H1 (cell line): ENCODE measurements at regions not wholly inside any gene's neighbourhood (a gene's known extent, or its start where the extent isn't known, plus 50 kb on each side); places are given as distances from the start of the nearest gene placed in this dataset.

Experiments
- CTCF ChIA-PET: fragments of 300-600 bp; sonication (Branson Sonifier 250); formaldehyde crosslinking; loops from one replicate; lab custom pipeline; 2021; ENCODE audit not compliant: partially characterized antibody; lab: Charles Lee
- POLR2A ChIA-PET: fragments of 300-600 bp; sonication (Branson Sonifier 250); formaldehyde crosslinking; loops from one replicate; lab custom pipeline; 2021; ENCODE audit warnings: inconsistent platforms; ENCODE audit not compliant: partially characterized antibody; lab: Charles Lee
- DNase-seq, 2 experiments: peaks; one replicate each; pipeline versions ENCODE4 v3.0.0 to v3.0.0-alpha.2; 2010 to 2022; ENCODE audit warnings: low spot score in 2 of 2, low read depth in 1 of 2, mixed read lengths in 1 of 2
- FAIRE-seq: peaks from 2 replicates; lab custom pipeline; 2011; peaks lifted over from hg19 to GRCh38; lab: Jason Lieb, UNC
- H2AFZ ChIP-seq: 2 replicates; pipeline ENCODE4 v1.8.1; 2012; ENCODE audit warnings: low read length, inconsistent platforms
- H2AK5ac ChIP-seq: 2 replicates; pipeline ENCODE4 v1.6.1; 2013; ENCODE audit warnings: low read depth, low read length
- H2BK120ac ChIP-seq: replicated peaks from 2 replicates; pipeline ENCODE3; 2013; ENCODE audit warnings: low read depth, low read length, inconsistent platforms
- H2BK12ac ChIP-seq: 2 replicates; pipeline ENCODE4 v1.6.1; 2013; ENCODE audit warnings: low read depth, low read length
- H2BK15ac ChIP-seq: 2 replicates; pipeline ENCODE4 v1.6.1; 2013; ENCODE audit warnings: low read length
- H2BK20ac ChIP-seq: 2 replicates; pipeline ENCODE4 v1.6.1; 2013; ENCODE audit warnings: low read length
- H2BK5ac ChIP-seq: 2 replicates; pipeline ENCODE4 v1.6.1; 2013; ENCODE audit warnings: low read depth, low read length
- H3K14ac ChIP-seq: 2 replicates; pipeline ENCODE4 v1.6.1; 2013; ENCODE audit warnings: inconsistent platforms; ENCODE audit not compliant: insufficient read length
- H3K18ac ChIP-seq: 2 replicates; pipeline ENCODE4 v1.6.1; 2013; ENCODE audit warnings: low read length; ENCODE audit errors: extremely low read depth
- H3K23ac ChIP-seq: 2 replicates; pipeline ENCODE4 v1.6.1; 2013; ENCODE audit warnings: inconsistent platforms; ENCODE audit not compliant: insufficient read length
- H3K23me2 ChIP-seq: 2 replicates; pipeline ENCODE4 v1.6.1; 2013; ENCODE audit warnings: low read depth, low read length
- H3K27ac ChIP-seq: 2 replicates; pipeline ENCODE4 v1.6.1; 2011; ENCODE audit warnings: low read depth, low read length, inconsistent platforms
- H3K27me3 ChIP-seq, 4 experiments: replicated peaks in 1 of 4; 1 replicate in 1 of 4; 2 replicates in 3 of 4; pipeline versions ENCODE4 v1.6.1 to v1.8.1; 2011 to 2013; ENCODE audit warnings: low read length in 3 of 4, mild to moderate bottlenecking in 3 of 4, inconsistent platforms in 2 of 4, mixed read lengths in 2 of 4, moderate library complexity in 1 of 4; ENCODE audit not compliant: control insufficient read depth in 3 of 4, insufficient read depth in 3 of 4; ENCODE audit errors: extremely low read depth in 1 of 4
- H3K36me3 ChIP-seq, 4 experiments: 2 replicates each; pipeline versions ENCODE4 v1.6.1 to v1.8.1; 2011 to 2013; ENCODE audit warnings: mild to moderate bottlenecking in 4 of 4, low read length in 3 of 4, moderate library complexity in 2 of 4, control low read depth in 1 of 4, inconsistent platforms in 1 of 4; ENCODE audit not compliant: insufficient read depth in 4 of 4, control insufficient read depth in 2 of 4
- H3K4ac ChIP-seq: replicated peaks from 2 replicates; pipeline ENCODE3; 2013; ENCODE audit warnings: low read length, low read depth, mixed read lengths, inconsistent platforms; ENCODE audit not compliant: insufficient read length
- H3K4me1 ChIP-seq, 4 experiments: replicated peaks in 1 of 4; 1 replicate in 1 of 4; 2 replicates in 3 of 4; pipeline versions ENCODE4 v1.6.1 to v1.8.1; 2011 to 2013; ENCODE audit warnings: low read length in 3 of 4, inconsistent platforms in 2 of 4, mixed read lengths in 1 of 4; ENCODE audit not compliant: insufficient read depth in 4 of 4, control insufficient read depth in 3 of 4
- H3K4me2 ChIP-seq, 2 experiments: 2 replicates each; pipeline versions ENCODE4 v1.6.1 to v1.8.1; 2011 to 2013; ENCODE audit warnings: low read depth in 2 of 2, low read length in 2 of 2, control low read depth in 1 of 2, inconsistent platforms in 1 of 2, mild to moderate bottlenecking in 1 of 2; ENCODE audit not compliant: insufficient read depth in 1 of 2
- H3K4me3 ChIP-seq, 4 experiments: fragments of 200-600, 300-600 bp in 1 of 4; sonication (generic), shearing (Covaris generic), sonication (Bioruptor Twin) in 1 of 4; 2 replicates each; pipeline versions ENCODE4 v1.5.1 to v1.8.1; 2011 to 2016; ENCODE audit warnings: low read length in 4 of 4, low read depth in 3 of 4, control low read depth in 2 of 4, inconsistent platforms in 2 of 4, mild to moderate bottlenecking in 2 of 4, mixed read lengths in 1 of 4, moderate library complexity in 1 of 4; ENCODE audit not compliant: insufficient read depth in 2 of 4; ENCODE audit errors: extremely low read depth in 1 of 4
- H3K56ac ChIP-seq: replicated peaks from 2 replicates; pipeline ENCODE3; 2013; ENCODE audit warnings: low read depth, mild to moderate bottlenecking, mixed read lengths, low read length, inconsistent platforms; ENCODE audit not compliant: insufficient read length
- H3K79me1 ChIP-seq: 2 replicates; pipeline ENCODE4 v1.6.1; 2013; ENCODE audit warnings: low read depth, low read length, control low read depth
- H3K79me2 ChIP-seq, 2 experiments: 2 replicates each; pipeline versions ENCODE4 v1.6.1 to v1.8.1; 2012 to 2013; ENCODE audit warnings: low read length in 2 of 2, mild to moderate bottlenecking in 2 of 2, inconsistent platforms in 1 of 2; ENCODE audit not compliant: insufficient read depth in 2 of 2, control insufficient read depth in 1 of 2
- H3K9ac ChIP-seq, 4 experiments: replicated peaks in 1 of 4; 1 replicate in 1 of 4; 2 replicates in 3 of 4; pipeline versions ENCODE4 v1.6.1 to v1.8.1; 2011 to 2013; ENCODE audit warnings: low read depth in 3 of 4, low read length in 3 of 4, control low read depth in 2 of 4, mild to moderate bottlenecking in 2 of 4, moderate library complexity in 2 of 4, inconsistent platforms in 1 of 4; ENCODE audit errors: extremely low read depth in 1 of 4
- H3K9me3 ChIP-seq, 2 experiments: 2 replicates each; pipeline versions ENCODE4 v1.6.1 to v1.8.1; 2012 to 2013; ENCODE audit warnings: mild to moderate bottlenecking in 2 of 2, moderate library complexity in 2 of 2, control low read depth in 1 of 2, inconsistent platforms in 1 of 2, low read depth in 1 of 2, low read length in 1 of 2, mixed read lengths in 1 of 2; ENCODE audit not compliant: insufficient read depth in 2 of 2
- H4K20me1 ChIP-seq, 2 experiments: replicated peaks in 1 of 2; 2 replicates each; pipeline versions ENCODE3 to v1.8.1; 2011 to 2013; ENCODE audit warnings: inconsistent platforms in 2 of 2, low read length in 2 of 2, mild to moderate bottlenecking in 1 of 2; ENCODE audit not compliant: insufficient read depth in 2 of 2, control insufficient read depth in 1 of 2
- H4K5ac ChIP-seq: 2 replicates; pipeline ENCODE4 v1.6.1; 2013; ENCODE audit warnings: low read length, low read depth, mixed read lengths, inconsistent platforms; ENCODE audit not compliant: insufficient read length
- H4K8ac ChIP-seq: 2 replicates; pipeline ENCODE4 v1.8.0; 2013; ENCODE audit warnings: mild to moderate bottlenecking, moderate library complexity, low read length, inconsistent platforms; ENCODE audit not compliant: insufficient read depth; ENCODE audit errors: extremely low read depth
- H4K91ac ChIP-seq: replicated peaks from 2 replicates; pipeline ENCODE3; 2013; ENCODE audit warnings: low read length, mixed read lengths, inconsistent platforms; ENCODE audit not compliant: insufficient read length
- CTBP2 ChIP-seq: IDR thresholded peaks from 2 replicates; pipeline ENCODE4 v1.7.0; 2011; ENCODE audit warnings: borderline replicate concordance, mild to moderate bottlenecking, moderate library complexity, mixed read lengths, low read length; ENCODE audit not compliant: insufficient read depth, insufficient read length
- CTCF ChIP-seq, 3 experiments: IDR thresholded peaks; 1 replicate in 2 of 3; 2 replicates in 1 of 3; pipeline versions ENCODE4 v1.5.1 to v1.6.1; 2011; ENCODE audit warnings: low read length in 3 of 3, mild to moderate bottlenecking in 3 of 3, inconsistent platforms in 2 of 3, low read depth in 1 of 3, moderate library complexity in 1 of 3; ENCODE audit not compliant: insufficient read depth in 1 of 3; ENCODE audit errors: control extremely low read depth in 1 of 3
- EP300 ChIP-seq, 2 experiments: IDR thresholded peaks; 1 replicate in 1 of 2; 2 replicates in 1 of 2; pipeline ENCODE4 v1.6.1; 2011 to 2012; ENCODE audit warnings: low read depth in 2 of 2, low read length in 2 of 2, mild to moderate bottlenecking in 2 of 2, borderline replicate concordance in 1 of 2, inconsistent platforms in 1 of 2, moderate library complexity in 1 of 2
- POU5F1 ChIP-seq: IDR thresholded peaks from 2 replicates; pipeline ENCODE4 v1.6.1; 2011; ENCODE audit warnings: low read depth, mild to moderate bottlenecking, low read length, moderate library complexity
- RBBP5 ChIP-seq: IDR thresholded peaks from 2 replicates; pipeline ENCODE4 v1.7.1; 2012; ENCODE audit warnings: low read depth, mild to moderate bottlenecking, inconsistent platforms, low read length, moderate library complexity, borderline replicate concordance
- RNF2 ChIP-seq: fragments of 200-900, 300-1000 bp; sonication (generic); IDR thresholded peaks from 2 replicates; pipeline ENCODE4 v1.7.1; 2016; ENCODE audit warnings: borderline replicate concordance, low read depth, mild to moderate bottlenecking, antibody characterized with exemption, low read length; ENCODE audit not compliant: poor library complexity, severe bottlenecking; ENCODE audit errors: missing control alignments
- SIRT6 ChIP-seq: IDR thresholded peaks from one replicate; pipeline ENCODE4 v1.7.1; 2012; ENCODE audit warnings: low read length, inconsistent platforms
- SP4 ChIP-seq: IDR thresholded peaks from 2 replicates; pipeline ENCODE4 v1.6.1; 2012; ENCODE audit warnings: low read length, inconsistent platforms
- TEAD4 ChIP-seq: IDR thresholded peaks from 2 replicates; pipeline ENCODE4 v1.6.1; 2012; ENCODE audit warnings: low read depth, low read length, inconsistent platforms, mixed read lengths
- WGBS, 2 experiments: shearing (Covaris generic) in 1 of 2; methylation state at CpG; one replicate each; pipeline versions ENCODE4 v1.1.6 to v1.1.7; 2013 to 2015; ENCODE audit warnings: low lambda C conversion rate in 2 of 2, mixed read lengths in 2 of 2, inconsistent platforms in 1 of 2, low coverage in 1 of 2, missing lambda C conversion rate in 1 of 2; ENCODE audit not compliant: insufficient replicate concordance in 2 of 2, insufficient coverage in 1 of 2, insufficient read length in 1 of 2; ENCODE audit errors: extremely low coverage in 1 of 2, missing lambda C conversion rate in 1 of 2; 5-methylcytosine and 5-hydroxymethylcytosine counted together

- TF ChIP-seq POU5F1 (no peak), RBBP5 (no peak), CTBP2 (no peak), CTCF (IDR thresholded peaks at IDR 0.05; ENCODE audit: control extremely low read depth in 1 of 3, insufficient read depth in 1 of 3, low read depth in 1 of 3, low read length in 3 of 3) (no peak), RNF2 (no peak), SIRT6 (no peak), EP300 (IDR thresholded peaks at IDR 0.05; ENCODE audit: borderline replicate concordance in 1 of 2, low read depth in 2 of 2, low read length in 2 of 2) (no peak), TEAD4 (no peak), SP4 (no peak)
- H2BK5ac ChIP-seq, result no peak overlapping the region
- H3K14ac ChIP-seq, result no peak overlapping the region
- no peak overlapping the region for H2AK5ac ChIP-seq
- FAIRE-seq, result no peak
- no peaks in the 10 kb centered on the region for H3K36me3 ChIP-seq
- H2BK120ac ChIP-seq, result no peak overlapping the region
- no peaks in the 10 kb centered on the region for H3K4me1 ChIP-seq
- no peaks in the 10 kb centered on the region for H3K79me1 ChIP-seq
- DNase-seq, result no peak
- H3K79me2 ChIP-seq, result no peaks in the 10 kb centered on the region
- no peak overlapping the region for H4K5ac ChIP-seq
- no peak overlapping the region for H3K4me3 ChIP-seq
- 47% methylated on average over 3 of the region's 3 CpGs; no CpG with 5 or more reads in 1 of the 2 experiments for WGBS, 2 experiments
- H4K20me1 ChIP-seq, result no peaks in the 10 kb centered on the region
- no peak overlapping the region for H4K91ac ChIP-seq
- no peak overlapping the region for H2BK12ac ChIP-seq
- H3K9ac ChIP-seq, result no peak overlapping the region
- H4K8ac ChIP-seq, result no peak overlapping the region
- POLR2A ChIA-PET, result no interaction called here
- no peaks in the 10 kb centered on the region for H3K27me3 ChIP-seq
- no peak overlapping the region for H2BK20ac ChIP-seq
- H3K4me2 ChIP-seq, result no peak overlapping the region
- no peaks in the 10 kb centered on the region; the same call in 1 of the 2 replicates for H3K23me2 ChIP-seq
- H3K4ac ChIP-seq, result no peak overlapping the region
- H2BK15ac ChIP-seq, result no peak overlapping the region
- H3K23ac ChIP-seq, result no peak overlapping the region
- no peak overlapping the region for H3K18ac ChIP-seq
- H3K56ac ChIP-seq, result no peak overlapping the region
- CTCF ChIA-PET, result interaction anchor here (0.6 to 1.2 kb wide), 3 partner anchors 28 to 101 kb away, joined by 3 read pairs; no protein-coding TSS in a partner anchor
- H3K9me3 ChIP-seq, result no peaks in the 10 kb centered on the region
- no peak overlapping the region for H2AFZ ChIP-seq
- H3K27ac ChIP-seq, result no peak overlapping the region
Measured at GRCh38 chr7:32399311-32399710, 90.9 kb downstream of the LSM5 start.
